ENCODE measurements at regions not wholly inside any gene's neighbourhood (a gene's known extent, or its start where the extent isn't known, plus 50 kb on each side); places are given as distances from the start of the nearest gene placed in this dataset.

DNA sequence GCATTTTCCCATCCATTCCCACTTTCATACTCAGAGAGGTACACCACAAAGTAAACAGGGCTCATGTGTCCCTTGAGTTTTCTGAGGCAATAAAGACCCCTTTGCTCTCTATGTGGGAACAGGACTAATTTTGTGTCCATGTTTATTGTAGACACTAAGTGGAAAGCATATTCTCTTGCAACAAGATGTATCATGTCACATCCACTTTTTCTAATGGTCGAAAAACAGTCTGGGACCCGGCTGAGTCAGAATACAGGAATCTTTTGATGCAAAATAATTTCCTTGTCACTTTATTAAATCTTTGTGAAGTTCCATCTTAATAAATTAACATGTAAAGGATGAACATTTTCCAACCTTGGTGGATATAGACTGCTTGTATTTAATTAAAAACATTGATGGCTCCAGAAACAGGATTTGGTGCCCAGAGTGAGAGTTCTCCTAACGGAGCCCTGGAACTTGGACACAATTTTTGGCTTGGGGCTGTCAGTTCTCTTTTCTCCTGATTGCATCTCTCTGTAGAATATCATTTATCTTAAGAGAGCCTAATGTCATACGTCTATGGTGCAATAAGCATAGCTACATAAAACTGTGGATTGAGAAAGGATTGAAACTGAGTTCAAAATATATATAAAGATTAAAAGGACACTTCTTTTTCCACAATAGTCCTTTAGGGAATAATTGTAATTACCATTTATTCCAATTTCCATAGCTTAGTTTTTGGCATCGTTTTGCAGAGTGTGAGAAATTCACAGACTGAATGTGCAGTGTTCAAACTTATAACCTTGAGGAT is 1116.7 kb upstream of the SEMA6A start:
- TF ChIP-seq TEAD4 (CRISPR knock-in tag; IDR thresholded peaks at IDR 0.05) (no peak), FOXK1 (CRISPR knock-in tag; IDR thresholded peaks at IDR 0.05) (no peak), NR1H2 (CRISPR knock-in tag; IDR thresholded peaks at IDR 0.05) (no peak), IRF1 (CRISPR knock-in tag; IDR thresholded peaks at IDR 0.05) (no peak), RORB (CRISPR knock-in tag; IDR thresholded peaks at IDR 0.05) (no peak), TCF7 (CRISPR knock-in tag; IDR thresholded peaks at IDR 0.05; ENCODE audit: low read depth) (no peak), AFF4 (CRISPR knock-in tag; IDR thresholded peaks at IDR 0.05; ENCODE audit: borderline replicate concordance) (no peak), ARID4B (CRISPR knock-in tag; IDR thresholded peaks at IDR 0.05; ENCODE audit: borderline replicate concordance) (no peak), FOXP1 (CRISPR knock-in tag; IDR thresholded peaks at IDR 0.05; ENCODE audit: borderline replicate concordance) (no peak), NR3C1 (CRISPR knock-in tag; conservative IDR thresholded peaks at IDR 0.05; ENCODE audit: low read depth) (no peak), HMGA2 (CRISPR knock-in tag; IDR thresholded peaks at IDR 0.05) (no peak), MXD4 (CRISPR knock-in tag; IDR thresholded peaks at IDR 0.05; ENCODE audit: borderline replicate concordance) (no peak), ZNF232 (CRISPR knock-in tag; IDR thresholded peaks at IDR 0.05) (no peak), ZNF121 (CRISPR knock-in tag; IDR thresholded peaks at IDR 0.05) (no peak), ZNF281 (CRISPR knock-in tag; IDR thresholded peaks at IDR 0.05) (no peak), TEAD1 (CRISPR knock-in tag; IDR thresholded peaks at IDR 0.05) (no peak), ZNF219 (CRISPR knock-in tag; IDR thresholded peaks at IDR 0.05; ENCODE audit: borderline replicate concordance) (no peak)
- TF ChIP-seq, protein P1, sequence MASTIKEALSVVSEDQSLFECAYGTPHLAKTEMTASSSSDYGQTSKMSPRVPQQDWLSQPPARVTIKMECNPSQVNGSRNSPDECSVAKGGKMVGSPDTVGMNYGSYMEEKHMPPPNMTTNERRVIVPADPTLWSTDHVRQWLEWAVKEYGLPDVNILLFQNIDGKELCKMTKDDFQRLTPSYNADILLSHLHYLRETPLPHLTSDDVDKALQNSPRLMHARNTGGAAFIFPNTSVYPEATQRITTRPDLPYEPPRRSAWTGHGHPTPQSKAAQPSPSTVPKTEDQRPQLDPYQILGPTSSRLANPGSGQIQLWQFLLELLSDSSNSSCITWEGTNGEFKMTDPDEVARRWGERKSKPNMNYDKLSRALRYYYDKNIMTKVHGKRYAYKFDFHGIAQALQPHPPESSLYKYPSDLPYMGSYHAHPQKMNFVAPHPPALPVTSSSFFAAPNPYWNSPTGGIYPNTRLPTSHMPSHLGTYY (CRISPR knock-in tag; IDR thresholded peaks at IDR 0.05) = no peak
- TF ChIP-seq, protein P2, sequence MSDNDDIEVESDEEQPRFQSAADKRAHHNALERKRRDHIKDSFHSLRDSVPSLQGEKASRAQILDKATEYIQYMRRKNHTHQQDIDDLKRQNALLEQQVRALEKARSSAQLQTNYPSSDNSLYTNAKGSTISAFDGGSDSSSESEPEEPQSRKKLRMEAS (CRISPR knock-in tag; IDR thresholded peaks at IDR 0.05) = no peak
- TF ChIP-seq, protein P3, sequence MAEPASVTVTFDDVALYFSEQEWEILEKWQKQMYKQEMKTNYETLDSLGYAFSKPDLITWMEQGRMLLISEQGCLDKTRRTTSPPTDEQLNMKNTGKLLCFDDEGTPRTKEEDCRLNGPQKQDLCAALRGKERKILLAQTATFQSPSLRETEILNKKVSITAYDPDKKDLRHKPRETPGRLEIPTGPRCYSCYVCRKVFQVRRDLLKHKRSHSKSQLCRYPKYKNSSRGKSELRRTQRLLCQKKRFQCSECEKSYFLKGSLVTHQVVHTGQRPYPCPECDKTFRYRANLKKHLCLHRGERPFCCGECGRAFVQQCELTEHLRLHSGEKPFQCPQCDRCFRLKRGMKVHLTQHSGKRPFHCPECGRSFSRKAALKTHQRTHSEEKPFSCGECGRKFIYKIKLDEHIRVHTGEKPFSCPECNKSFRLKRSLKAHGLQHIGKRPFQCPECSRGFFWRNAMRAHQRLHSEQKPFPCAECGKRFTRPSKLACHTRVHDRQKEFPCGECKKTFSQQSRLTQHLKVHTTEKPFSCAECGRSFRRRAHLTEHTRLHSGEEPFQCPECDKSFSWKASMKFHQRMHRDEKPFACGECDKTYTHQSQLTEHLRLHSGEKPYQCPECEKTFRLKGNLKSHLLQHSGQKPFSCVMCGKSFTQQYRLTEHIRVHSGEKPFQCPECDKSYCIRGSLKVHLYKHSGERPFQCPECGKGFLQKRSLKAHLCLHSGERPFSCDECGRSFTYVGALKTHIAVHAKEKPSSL (CRISPR knock-in tag; conservative IDR thresholded peaks at IDR 0.05) = no peak
- no peak overlapping the region for H3K4me3 Mint-ChIP-seq
- no peaks in the 10 kb centered on the region for H3K4me1 Mint-ChIP-seq
- no peaks in the 10 kb centered on the region for H3K36me3 Mint-ChIP-seq
- POLR2A ChIA-PET = no interaction called here
- ATAC-seq (no peak), DNase-seq (ENCODE audit: low spot score) (no peak)
- CTCF ChIA-PET = no interaction called here
- no peaks in the 10 kb centered on the region for H3K9me3 Mint-ChIP-seq
- no peaks in the 10 kb centered on the region for H3K27me3 Mint-ChIP-seq (ENCODE audit: low read depth)
- no peak overlapping the region for H3K27ac Mint-ChIP-seq
